CD14-positive monocyte (primary cell): ENCODE measurements at regions not wholly inside any gene's neighbourhood (a gene's known extent, or its start where the extent isn't known, plus 50 kb on each side); places are given as distances from the start of the nearest gene placed in this dataset.

Experiments used
- DNase-seq, 3 donors: peaks; one replicate each; pipeline ENCODE4 v3.0.0-alpha.2; 2011 to 2022
- H2AFZ ChIP-seq: 2 replicates; pipeline ENCODE4 v1.6.0; 2012; ENCODE audit warnings: mild to moderate bottlenecking, low read depth, low read length, inconsistent platforms; ENCODE audit not compliant: insufficient read depth, poor library complexity, severe bottlenecking
- H3K27ac ChIP-seq, 2 donors: 1 replicate in 1 of 2; 2 replicates in 1 of 2; pipeline ENCODE4 v1.5.1; 2012 to 2013; ENCODE audit warnings: low read length in 2 of 2, control low read depth in 1 of 2, inconsistent platforms in 1 of 2, low read depth in 1 of 2, mild to moderate bottlenecking in 1 of 2
- H3K27me3 ChIP-seq, 2 donors: one replicate each; pipeline versions ENCODE4 v1.6.0 to v1.6.1; 2011 to 2013; ENCODE audit warnings: low read length in 2 of 2; ENCODE audit not compliant: control insufficient read depth in 2 of 2, insufficient read depth in 2 of 2
- H3K36me3 ChIP-seq, 2 donors: replicated peaks in 1 of 2; 1 replicate in 1 of 2; 2 replicates in 1 of 2; pipeline versions ENCODE4 v1.5.1 to v1.6.1; 2012 to 2013; ENCODE audit warnings: low read length in 2 of 2, control low read depth in 1 of 2, inconsistent platforms in 1 of 2, mild to moderate bottlenecking in 1 of 2; ENCODE audit not compliant: insufficient read depth in 2 of 2, control insufficient read depth in 1 of 2
- H3K4me1 ChIP-seq, 2 donors: 1 replicate in 1 of 2; 2 replicates in 1 of 2; pipeline versions ENCODE4 v1.5.1 to v1.6.1; 2012 to 2013; ENCODE audit warnings: low read length in 2 of 2, control low read depth in 1 of 2, inconsistent platforms in 1 of 2, mild to moderate bottlenecking in 1 of 2, moderate library complexity in 1 of 2; ENCODE audit not compliant: insufficient read depth in 2 of 2, control insufficient read depth in 1 of 2
- H3K4me2 ChIP-seq: replicated peaks from 2 replicates; pipeline ENCODE3; 2012; ENCODE audit warnings: low read length, moderate library complexity, mild to moderate bottlenecking; ENCODE audit not compliant: poor library complexity, severe bottlenecking; ENCODE audit errors: extremely low read depth
- H3K4me3 ChIP-seq, 3 experiments: fragments of 200-600 bp in 1 of 3; sonication (generic) in 1 of 3; replicated peaks in 1 of 3; 1 replicate in 2 of 3; 2 replicates in 1 of 3; pipeline ENCODE4 v1.5.1; 2011 to 2013; ENCODE audit warnings: low read length in 3 of 3, mild to moderate bottlenecking in 3 of 3, control low read depth in 2 of 3, low read depth in 2 of 3, inconsistent platforms in 1 of 3, moderate library complexity in 1 of 3
- H3K79me2 ChIP-seq: 2 replicates; pipeline ENCODE4 v1.6.0; 2012; ENCODE audit warnings: mild to moderate bottlenecking, control low read depth, inconsistent platforms, low read length, moderate library complexity; ENCODE audit not compliant: insufficient read depth
- H3K9ac ChIP-seq: 2 replicates; pipeline ENCODE4 v1.6.0; 2017; ENCODE audit warnings: low read length, mild to moderate bottlenecking; ENCODE audit not compliant: insufficient read depth, poor library complexity, severe bottlenecking
- H3K9me3 ChIP-seq, 2 donors: replicated peaks in 1 of 2; 1 replicate in 1 of 2; 2 replicates in 1 of 2; pipeline versions ENCODE4 v1.5.1 to v1.6.1; 2012 to 2013; ENCODE audit warnings: low read length in 2 of 2, control low read depth in 1 of 2; ENCODE audit not compliant: control insufficient read depth in 1 of 2, insufficient read depth in 1 of 2
- H4K20me1 ChIP-seq: 2 replicates; pipeline ENCODE4 v1.6.0; 2012; ENCODE audit warnings: mild to moderate bottlenecking, low read length, control low read depth, moderate library complexity; ENCODE audit not compliant: insufficient read depth
- H3K27ac Mint-ChIP-seq, 7 donors: one replicate each; pipeline ENCODE4 v1.8.0; 2020; ENCODE audit warnings: mild to moderate bottlenecking in 7 of 7, mixed read lengths in 7 of 7, moderate library complexity in 6 of 7, inconsistent platforms in 2 of 7
- H3K27me3 Mint-ChIP-seq, 3 donors: one replicate each; pipeline ENCODE4 v1.8.0; 2021 to 2022; ENCODE audit warnings: low read depth in 3 of 3, mild to moderate bottlenecking in 3 of 3, mixed read lengths in 3 of 3, moderate library complexity in 3 of 3, inconsistent platforms in 1 of 3
- H3K36me3 Mint-ChIP-seq, 2 donors: one replicate each; pipeline ENCODE4 v1.8.0; 2020; ENCODE audit warnings: mixed read lengths in 2 of 2, inconsistent platforms in 1 of 2, mild to moderate bottlenecking in 1 of 2
- H3K4me1 Mint-ChIP-seq: one replicate; pipeline ENCODE4 v1.8.0; 2020; ENCODE audit warnings: mild to moderate bottlenecking, mixed read lengths
- H3K4me3 Mint-ChIP-seq, 2 donors: one replicate each; pipeline ENCODE4 v1.8.0; 2020; ENCODE audit warnings: mild to moderate bottlenecking in 2 of 2, mixed read lengths in 2 of 2, moderate library complexity in 1 of 2
- H3K9me3 Mint-ChIP-seq, 7 donors: one replicate each; pipeline ENCODE4 v1.8.0; 2020 to 2022; ENCODE audit warnings: mixed read lengths in 7 of 7, mild to moderate bottlenecking in 6 of 7, moderate library complexity in 6 of 7, inconsistent platforms in 2 of 7
- WGBS: methylation state at CpG from one replicate; pipeline ENCODE4 v1.1.5; 2013; ENCODE audit warnings: missing lambda C conversion rate; ENCODE audit not compliant: insufficient coverage; 5-methylcytosine and 5-hydroxymethylcytosine counted together
- intact Hi-C, 2 donors: fragments of 100-400 bp; cut with micrococcal nuclease; formaldehyde crosslinking; loops; one replicate each; pipeline versions ENCODE4 v1.15.0 to v1.15.1; 2023
- TF ChIP-seq, protein P1 (sequence below): fragments of 200-600 bp; IDR thresholded peaks from one replicate; pipeline ENCODE4 v1.8.0; 2022; ENCODE audit warnings: antibody characterized with exemption, mild to moderate bottlenecking

DNA sequence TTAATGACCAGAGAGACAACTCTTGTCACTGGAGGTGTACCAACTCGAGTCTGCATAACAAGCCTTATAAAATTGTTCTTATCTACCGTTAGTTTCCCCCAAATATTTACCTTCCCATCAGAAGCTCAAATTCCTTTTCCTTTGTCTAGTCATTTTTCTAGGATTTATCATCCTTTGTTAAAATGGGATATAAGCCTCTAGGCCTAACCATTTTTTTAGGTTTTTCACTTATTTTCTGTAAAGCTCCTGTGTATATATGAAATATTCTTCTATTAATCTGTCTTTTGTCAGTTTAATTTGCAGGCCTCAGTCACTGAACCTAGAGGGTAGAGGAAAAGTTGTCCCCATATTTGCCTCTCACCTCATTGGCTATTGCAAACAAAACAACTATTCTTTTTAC is 99.6 kb upstream of the TNFAIP3 start:
- peak overlapping the region; percentile 39 for H3K4me2 ChIP-seq
- no peaks in the 10 kb centered on the region for H3K9me3 ChIP-seq
- Mint-ChIP-seq H3K36me3 (peaks cover 0 to 2% of the 10 kb centered on the region in 2 donors), H3K4me1 (peaks cover 26% of the 10 kb centered on the region), H3K4me3 (no peak overlapping the region), H3K27me3 (no peaks in the 10 kb centered on the region), H3K27ac (peak overlapping the region in 6 of 7 donors; percentile 88 to 96 (median 94)), H3K9me3 (peaks cover 0 to 2% (median 0%) of the 10 kb centered on the region in 7 donors)
- WGBS = 80% methylated on average over 1 of the region's 2 CpGs
- no peaks in the 10 kb centered on the region for H3K27me3 ChIP-seq
- H3K27ac ChIP-seq = peak overlapping the region in 1 of 2 donors; percentile 72
- peak overlapping the region in 1 of 3 experiments; percentile 36 for H3K4me3 ChIP-seq
- no peaks in the 10 kb centered on the region for H4K20me1 ChIP-seq
- peaks cover 23 to 26% of the 10 kb centered on the region in 2 donors for H3K4me1 ChIP-seq
- no peaks in the 10 kb centered on the region for H3K79me2 ChIP-seq
- DNase-seq = no peak
- no peaks in the 10 kb centered on the region for H3K36me3 ChIP-seq
- no peak overlapping the region for H3K9ac ChIP-seq
- H2AFZ ChIP-seq = no peak overlapping the region
- intact Hi-C loops = loop anchor here (5.0 to 10.0 kb wide), 3 partner anchors 35 to 825 kb away; no protein-coding TSS in a partner anchor
- TF ChIP-seq, protein P1, sequence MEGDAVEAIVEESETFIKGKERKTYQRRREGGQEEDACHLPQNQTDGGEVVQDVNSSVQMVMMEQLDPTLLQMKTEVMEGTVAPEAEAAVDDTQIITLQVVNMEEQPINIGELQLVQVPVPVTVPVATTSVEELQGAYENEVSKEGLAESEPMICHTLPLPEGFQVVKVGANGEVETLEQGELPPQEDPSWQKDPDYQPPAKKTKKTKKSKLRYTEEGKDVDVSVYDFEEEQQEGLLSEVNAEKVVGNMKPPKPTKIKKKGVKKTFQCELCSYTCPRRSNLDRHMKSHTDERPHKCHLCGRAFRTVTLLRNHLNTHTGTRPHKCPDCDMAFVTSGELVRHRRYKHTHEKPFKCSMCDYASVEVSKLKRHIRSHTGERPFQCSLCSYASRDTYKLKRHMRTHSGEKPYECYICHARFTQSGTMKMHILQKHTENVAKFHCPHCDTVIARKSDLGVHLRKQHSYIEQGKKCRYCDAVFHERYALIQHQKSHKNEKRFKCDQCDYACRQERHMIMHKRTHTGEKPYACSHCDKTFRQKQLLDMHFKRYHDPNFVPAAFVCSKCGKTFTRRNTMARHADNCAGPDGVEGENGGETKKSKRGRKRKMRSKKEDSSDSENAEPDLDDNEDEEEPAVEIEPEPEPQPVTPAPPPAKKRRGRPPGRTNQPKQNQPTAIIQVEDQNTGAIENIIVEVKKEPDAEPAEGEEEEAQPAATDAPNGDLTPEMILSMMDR = no peak

DNA sequence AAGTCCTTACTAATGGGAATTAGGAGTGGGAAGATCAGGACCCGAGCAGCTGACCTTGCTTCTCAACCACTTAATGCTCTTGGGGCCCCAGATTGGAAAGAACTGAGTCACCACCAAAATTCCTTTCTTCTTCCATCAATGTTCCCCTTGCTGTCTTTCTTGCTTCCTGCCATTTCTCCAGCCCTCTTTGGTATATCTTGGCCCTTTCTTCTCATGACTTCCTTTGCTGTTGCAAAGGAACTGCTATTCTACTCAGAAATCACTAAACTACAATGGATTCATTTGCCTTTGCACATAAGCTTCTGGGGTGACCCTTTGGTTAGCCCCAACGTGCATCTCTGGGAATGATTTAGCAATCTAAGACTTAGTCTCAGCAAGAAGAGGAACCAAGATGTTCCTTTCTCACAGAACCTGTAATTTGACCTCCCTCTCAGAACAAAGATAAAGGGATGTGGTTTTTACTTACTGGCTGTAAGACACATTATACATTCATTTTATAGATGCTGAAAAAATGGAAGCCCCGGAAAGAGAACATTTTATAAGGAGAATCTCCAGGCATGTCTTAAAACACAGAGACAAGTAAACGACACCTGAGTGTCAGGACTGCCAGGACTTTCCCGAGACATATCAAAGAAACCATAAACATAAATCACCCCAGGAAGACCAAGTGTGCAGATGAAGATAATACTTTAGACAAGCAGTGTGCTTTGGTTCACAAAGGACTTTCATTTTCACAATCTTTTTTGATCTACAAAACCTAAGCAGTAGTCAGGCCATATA is 99.0 kb upstream of the TNFAIP3 start:
- peak; percentile 76 to 85 (median 81) for DNase-seq
- Mint-ChIP-seq H3K27me3 (peaks cover 0 to 3% (median 0%) of the 10 kb centered on the region in 3 donors), H3K36me3 (peaks cover 0 to 2% of the 10 kb centered on the region in 2 donors), H3K4me3 (peak overlapping the region in 1 of 2 donors; percentile 85), H3K27ac (peak overlapping the region; percentile 88 to 96 (median 94)), H3K4me1 (peaks cover 33% of the 10 kb centered on the region), H3K9me3 (peaks cover 0 to 2% (median 0%) of the 10 kb centered on the region in 7 donors)
- 0% methylated on average over 1 of the region's 5 CpGs for WGBS
- Histone ChIP-seq H3K4me2 (peak overlapping the region; percentile 39), H3K4me1 (peaks cover 28 to 32% of the 10 kb centered on the region in 2 donors), H3K4me3 (peak overlapping the region in 1 of 3 experiments; percentile 36), H3K9ac (no peak overlapping the region), H3K36me3 (no peaks in the 10 kb centered on the region), H4K20me1 (no peaks in the 10 kb centered on the region), H2AFZ (no peak overlapping the region), H3K27me3 (no peaks in the 10 kb centered on the region), H3K27ac (peak overlapping the region in 1 of 2 donors; percentile 72), H3K9me3 (no peaks in the 10 kb centered on the region), H3K79me2 (no peaks in the 10 kb centered on the region)
- intact Hi-C loops = loop anchor here (5.0 to 10.0 kb wide), 3 partner anchors 36 to 824 kb away; no protein-coding TSS in a partner anchor
- TF ChIP-seq, protein P1 = no peak
